ENCODE measurements at regions not wholly inside any gene's neighbourhood (a gene's known extent, or its start where the extent isn't known, plus 50 kb on each side); places are given as distances from the start of the nearest gene placed in this dataset.

GRCh38 chr6:66489269-66489987 is 782.4 kb upstream of the EYS start:
- intact Hi-C loops (cut with DNase I), result no loop called here
- no peaks in the 10 kb centered on the region for H3K27me3 ChIP-seq (replicated peaks; ENCODE audit: insufficient read depth)
- no peaks in the 10 kb centered on the region for H3K36me3 ChIP-seq
- H3K27ac ChIP-seq, result no peak overlapping the region
- no peaks in the 10 kb centered on the region for H3K9me3 ChIP-seq
- no peaks in the 10 kb centered on the region for H3K4me1 ChIP-seq (replicated peaks)
- H3K4me3 ChIP-seq, result no peak overlapping the region
- DNase-seq (ENCODE audit: low spot score), result no peak
- WGBS, result 59% methylated on average over 9 of the region's 9 CpGs
- TF ChIP-seq POLR2AphosphoS5 (IDR thresholded peaks at IDR 0.05) (no peak), POLR2A (IDR thresholded peaks at IDR 0.05) (no peak)
- TF ChIP-seq, protein P1, sequence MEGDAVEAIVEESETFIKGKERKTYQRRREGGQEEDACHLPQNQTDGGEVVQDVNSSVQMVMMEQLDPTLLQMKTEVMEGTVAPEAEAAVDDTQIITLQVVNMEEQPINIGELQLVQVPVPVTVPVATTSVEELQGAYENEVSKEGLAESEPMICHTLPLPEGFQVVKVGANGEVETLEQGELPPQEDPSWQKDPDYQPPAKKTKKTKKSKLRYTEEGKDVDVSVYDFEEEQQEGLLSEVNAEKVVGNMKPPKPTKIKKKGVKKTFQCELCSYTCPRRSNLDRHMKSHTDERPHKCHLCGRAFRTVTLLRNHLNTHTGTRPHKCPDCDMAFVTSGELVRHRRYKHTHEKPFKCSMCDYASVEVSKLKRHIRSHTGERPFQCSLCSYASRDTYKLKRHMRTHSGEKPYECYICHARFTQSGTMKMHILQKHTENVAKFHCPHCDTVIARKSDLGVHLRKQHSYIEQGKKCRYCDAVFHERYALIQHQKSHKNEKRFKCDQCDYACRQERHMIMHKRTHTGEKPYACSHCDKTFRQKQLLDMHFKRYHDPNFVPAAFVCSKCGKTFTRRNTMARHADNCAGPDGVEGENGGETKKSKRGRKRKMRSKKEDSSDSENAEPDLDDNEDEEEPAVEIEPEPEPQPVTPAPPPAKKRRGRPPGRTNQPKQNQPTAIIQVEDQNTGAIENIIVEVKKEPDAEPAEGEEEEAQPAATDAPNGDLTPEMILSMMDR (IDR thresholded peaks at IDR 0.05), result no peak

DNA sequence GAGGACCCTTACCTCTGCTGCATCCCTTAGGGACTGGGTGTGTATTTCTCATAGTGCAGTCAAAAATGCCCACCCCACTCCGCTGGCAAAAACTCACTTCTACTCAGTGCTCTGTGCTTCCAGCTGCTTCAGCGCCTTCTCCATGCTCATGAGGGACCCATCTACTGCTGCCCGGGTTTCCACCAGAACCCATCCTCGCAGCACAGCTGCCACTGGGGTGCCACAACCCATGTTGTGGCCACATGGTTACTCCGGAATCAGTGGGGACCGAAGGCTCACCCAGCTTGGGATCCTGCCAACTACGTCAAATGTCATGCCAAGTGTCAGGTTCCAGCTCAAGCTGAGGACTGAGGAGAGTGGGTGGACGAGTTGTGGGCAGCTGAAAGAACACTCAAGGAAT is 774.2 kb upstream of the EYS start:
- TF ChIP-seq, protein P1 (IDR thresholded peaks at IDR 0.05), result no peak
- TF ChIP-seq POLR2AphosphoS5 (IDR thresholded peaks at IDR 0.05) (no peak), POLR2A (IDR thresholded peaks at IDR 0.05) (no peak)
- no peak overlapping the region for H3K4me3 ChIP-seq
- no peaks in the 10 kb centered on the region for H3K9me3 ChIP-seq
- intact Hi-C loops (cut with DNase I), result no loop called here
- H3K27me3 ChIP-seq (replicated peaks; ENCODE audit: insufficient read depth), result no peaks in the 10 kb centered on the region
- H3K36me3 ChIP-seq, result no peaks in the 10 kb centered on the region
- no peak overlapping the region for H3K27ac ChIP-seq
- WGBS, result 92% methylated on average over 8 of the region's 8 CpGs
- no peaks in the 10 kb centered on the region for H3K4me1 ChIP-seq (replicated peaks)
- DNase-seq (ENCODE audit: low spot score), result no peak

- DNase-seq (ENCODE audit: low spot score), result no peak
- H3K9me3 ChIP-seq, result no peaks in the 10 kb centered on the region
- intact Hi-C loops (cut with DNase I), result no loop called here
- no peaks in the 10 kb centered on the region for H3K27me3 ChIP-seq (replicated peaks; ENCODE audit: insufficient read depth)
- no peak overlapping the region for H3K4me3 ChIP-seq
- no peak for TF ChIP-seq POLR2A (IDR thresholded peaks at IDR 0.05)
- no peak for TF ChIP-seq POLR2AphosphoS5 (IDR thresholded peaks at IDR 0.05)
- TF ChIP-seq, protein P1 (IDR thresholded peaks at IDR 0.05), result no peak
- 90% methylated on average over 6 of the region's 6 CpGs for WGBS
- H3K36me3 ChIP-seq, result no peaks in the 10 kb centered on the region
- H3K27ac ChIP-seq, result no peak overlapping the region
- no peaks in the 10 kb centered on the region for H3K4me1 ChIP-seq (replicated peaks)
Observed at GRCh38 chr6:66478705-66479104, 771.7 kb upstream of the EYS start.

DNA sequence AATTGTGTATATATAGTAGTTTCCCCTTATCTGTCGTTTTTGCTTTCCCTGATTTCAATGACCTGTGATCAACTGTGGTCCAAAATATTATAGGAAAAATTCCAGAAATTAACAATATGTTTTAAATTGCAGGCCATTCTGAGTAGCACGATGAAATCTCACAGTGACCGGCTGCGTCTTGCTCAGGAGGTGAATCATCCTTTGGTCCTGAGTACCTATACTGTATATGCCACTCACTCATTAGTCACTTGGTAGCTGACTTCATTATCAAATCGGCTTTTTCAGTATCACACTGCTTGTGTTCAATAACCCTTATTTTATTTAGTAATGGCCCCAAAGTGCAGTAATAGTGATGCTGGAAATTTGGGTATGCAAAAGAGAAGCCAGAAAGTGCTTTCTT is 728.3 kb upstream of the EYS start:
- Histone ChIP-seq H3K27me3 (replicated peaks; ENCODE audit: insufficient read depth) (no peaks in the 10 kb centered on the region), H3K4me3 (no peak overlapping the region), H3K27ac (no peak overlapping the region), H3K4me1 (replicated peaks) (no peaks in the 10 kb centered on the region), H3K9me3 (no peaks in the 10 kb centered on the region), H3K36me3 (no peaks in the 10 kb centered on the region)
- TF ChIP-seq, protein P1 (IDR thresholded peaks at IDR 0.05), result no peak
- TF ChIP-seq POLR2AphosphoS5 (IDR thresholded peaks at IDR 0.05) (no peak), POLR2A (IDR thresholded peaks at IDR 0.05) (no peak)
- intact Hi-C loops (cut with DNase I), result no loop called here
- DNase-seq (ENCODE audit: low spot score), result no peak
- 88% methylated on average over 5 of the region's 5 CpGs for WGBS

DNA sequence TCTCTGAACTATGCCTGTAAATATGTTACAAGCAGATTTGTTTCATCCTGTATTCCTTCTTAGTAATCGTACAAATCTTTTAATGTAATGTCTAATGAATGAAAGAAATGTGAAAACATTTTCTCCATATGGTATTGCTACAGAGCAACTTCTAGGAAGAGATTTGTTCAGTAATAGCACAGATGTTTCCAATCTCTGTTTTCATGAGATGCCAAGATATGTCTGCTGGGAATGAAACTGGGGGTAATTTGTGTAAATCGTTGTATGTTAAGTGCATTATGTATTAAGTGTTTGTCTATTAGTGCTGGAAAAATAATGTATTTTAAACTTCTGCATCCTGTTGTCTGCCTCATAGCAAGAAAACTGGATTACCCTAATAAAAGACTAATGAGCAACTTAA is 722.2 kb upstream of the EYS start:
- intact Hi-C loops (cut with DNase I), result no loop called here
- H3K27me3 ChIP-seq (replicated peaks; ENCODE audit: insufficient read depth), result no peaks in the 10 kb centered on the region
- TF ChIP-seq, protein P1 (IDR thresholded peaks at IDR 0.05), result no peak
- TF ChIP-seq POLR2A (IDR thresholded peaks at IDR 0.05) (no peak), POLR2AphosphoS5 (IDR thresholded peaks at IDR 0.05) (no peak)
- H3K27ac ChIP-seq, result no peak overlapping the region
- no peak overlapping the region for H3K4me3 ChIP-seq
- no peak for DNase-seq (ENCODE audit: low spot score)
- no peaks in the 10 kb centered on the region for H3K36me3 ChIP-seq
- no peaks in the 10 kb centered on the region for H3K4me1 ChIP-seq (replicated peaks)
- 43% methylated on average over 2 of the region's 2 CpGs for WGBS
- H3K9me3 ChIP-seq, result no peaks in the 10 kb centered on the region

Measured in prostate gland (tissue), 2 donors.